Sigmoid colon (tissue), 6 donors: ENCODE measurements at regions not wholly inside any gene's neighbourhood (a gene's known extent, or its start where the extent isn't known, plus 50 kb on each side); places are given as distances from the start of the nearest gene placed in this dataset.

Experiments used
- DNase-seq: peaks from one replicate; pipeline ENCODE4 v3.0.0-alpha.2; 2019
- H3K27ac ChIP-seq, 4 donors: fragments of 200-600 bp; sonication (generic); one replicate each; pipeline ENCODE4 v1.5.1; 2016 to 2019; ENCODE audit warnings: mild to moderate bottlenecking in 1 of 4
- H3K27me3 ChIP-seq, 3 donors: fragments of 200-600 bp; sonication (generic); one replicate each; pipeline ENCODE4 v1.5.1; 2019; ENCODE audit warnings: mild to moderate bottlenecking in 1 of 3
- H3K36me3 ChIP-seq, 4 donors: fragments of 200-600 bp; sonication (generic); one replicate each; pipeline ENCODE4 v1.5.1; 2016 to 2019
- H3K4me1 ChIP-seq, 4 donors: fragments of 200-600 bp; sonication (generic); one replicate each; pipeline ENCODE4 v1.5.1; 2017 to 2019
- H3K4me3 ChIP-seq, 4 donors: fragments of 200-600 bp; sonication (generic); one replicate each; pipeline ENCODE4 v1.5.1; 2017 to 2019; ENCODE audit warnings: mild to moderate bottlenecking in 2 of 4, moderate library complexity in 1 of 4
- H3K9me3 ChIP-seq, 4 donors: fragments of 200-600 bp in 3 of 4; sonication (generic) in 3 of 4; one replicate each; pipeline versions ENCODE4 v1.5.1 to v1.6.1; 2013 to 2019
- EP300 ChIP-seq, 4 donors: sonication (generic); formaldehyde crosslinking; IDR thresholded peaks; one replicate each; pipeline ENCODE4 v1.6.1; 2017; ENCODE audit warnings: antibody characterized with exemption in 4 of 4
- POLR2A ChIP-seq, 2 donors: fragments of 450-650 bp; IDR thresholded peaks; one replicate each; pipeline ENCODE4 v1.6.1; 2016; ENCODE audit warnings: antibody characterized with exemption in 2 of 2, mild to moderate bottlenecking in 2 of 2, moderate library complexity in 2 of 2
- POLR2AphosphoS5 ChIP-seq, 4 donors: sonication (generic); formaldehyde crosslinking; IDR thresholded peaks; one replicate each; pipeline ENCODE4 v1.6.1; 2017; ENCODE audit warnings: antibody characterized with exemption in 4 of 4
- WGBS, 2 donors: extraction: QIAGEN DNeasy Blood & Tissue Kit; methylation state at CpG; one replicate each; pipeline ENCODE4 v1.1.7; 2013; 5-methylcytosine and 5-hydroxymethylcytosine counted together
- intact Hi-C: fragments of 100-400 bp; cut with DNase I; formaldehyde crosslinking; loops from one replicate; pipeline ENCODE4 v1.15.1; 2023
- TF ChIP-seq, protein P1 (sequence below), 4 experiments: fragments of 450-650 bp in 3 of 4; fragments of 200-600 bp in 1 of 4; IDR thresholded peaks; one replicate each; pipeline ENCODE4 v1.5.1; 2016 to 2019; ENCODE audit warnings: antibody characterized with exemption in 4 of 4, mild to moderate bottlenecking in 3 of 4, moderate library complexity in 2 of 4
- donor health status: healthy with polysubstance abuse.
- donor health status: healthy.

GRCh38 chr13:97648171-97648880 is 214.4 kb downstream of the RAP2A start:
- TF ChIP-seq POLR2A (IDR thresholded peaks at IDR 0.05) (no peak), POLR2AphosphoS5 (IDR thresholded peaks at IDR 0.05) (no peak)
- TF ChIP-seq, protein P1, sequence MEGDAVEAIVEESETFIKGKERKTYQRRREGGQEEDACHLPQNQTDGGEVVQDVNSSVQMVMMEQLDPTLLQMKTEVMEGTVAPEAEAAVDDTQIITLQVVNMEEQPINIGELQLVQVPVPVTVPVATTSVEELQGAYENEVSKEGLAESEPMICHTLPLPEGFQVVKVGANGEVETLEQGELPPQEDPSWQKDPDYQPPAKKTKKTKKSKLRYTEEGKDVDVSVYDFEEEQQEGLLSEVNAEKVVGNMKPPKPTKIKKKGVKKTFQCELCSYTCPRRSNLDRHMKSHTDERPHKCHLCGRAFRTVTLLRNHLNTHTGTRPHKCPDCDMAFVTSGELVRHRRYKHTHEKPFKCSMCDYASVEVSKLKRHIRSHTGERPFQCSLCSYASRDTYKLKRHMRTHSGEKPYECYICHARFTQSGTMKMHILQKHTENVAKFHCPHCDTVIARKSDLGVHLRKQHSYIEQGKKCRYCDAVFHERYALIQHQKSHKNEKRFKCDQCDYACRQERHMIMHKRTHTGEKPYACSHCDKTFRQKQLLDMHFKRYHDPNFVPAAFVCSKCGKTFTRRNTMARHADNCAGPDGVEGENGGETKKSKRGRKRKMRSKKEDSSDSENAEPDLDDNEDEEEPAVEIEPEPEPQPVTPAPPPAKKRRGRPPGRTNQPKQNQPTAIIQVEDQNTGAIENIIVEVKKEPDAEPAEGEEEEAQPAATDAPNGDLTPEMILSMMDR (IDR thresholded peaks at IDR 0.05) = no peak
- Histone ChIP-seq H3K4me1 (no peaks in the 10 kb centered on the region), H3K4me3 (no peak overlapping the region), H3K9me3 (no peaks in the 10 kb centered on the region), H3K27me3 (no peaks in the 10 kb centered on the region), H3K36me3 (no peaks in the 10 kb centered on the region), H3K27ac (no peak overlapping the region)
- intact Hi-C loops = no loop called here
- no peak for DNase-seq
- 81 to 83% methylated on average over 14 of the region's 14 CpGs for WGBS, 2 donors

DNA sequence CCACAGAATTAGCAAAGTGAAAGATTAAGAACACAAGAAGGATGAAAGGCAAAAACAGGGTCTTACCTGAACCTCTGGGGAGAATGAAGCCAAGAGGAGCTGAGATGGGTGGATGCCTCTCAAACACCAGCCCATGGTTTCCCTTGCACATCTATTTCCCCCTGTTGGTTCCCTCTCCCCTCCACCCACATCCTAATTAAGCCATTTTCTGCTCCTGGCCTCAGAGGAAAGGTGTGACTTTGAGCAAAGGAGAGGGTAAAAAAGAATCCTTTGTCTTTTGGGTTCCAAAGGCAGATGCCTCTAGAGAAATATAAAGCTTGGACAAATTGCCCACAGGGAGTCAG is 214.9 kb downstream of the RAP2A start:
- no peak for DNase-seq
- Histone ChIP-seq H3K4me1 (no peaks in the 10 kb centered on the region), H3K27ac (no peak overlapping the region), H3K27me3 (no peaks in the 10 kb centered on the region), H3K4me3 (no peak overlapping the region), H3K9me3 (no peaks in the 10 kb centered on the region), H3K36me3 (no peaks in the 10 kb centered on the region)
- intact Hi-C loops = no loop called here
- TF ChIP-seq, protein P1 (IDR thresholded peaks at IDR 0.05) = no peak
- TF ChIP-seq POLR2AphosphoS5 (IDR thresholded peaks at IDR 0.05) (no peak), EP300 (IDR thresholded peaks at IDR 0.05) (no peak)

- no peak overlapping the region for H3K4me3 ChIP-seq
- H3K4me1 ChIP-seq = no peaks in the 10 kb centered on the region
- no peaks in the 10 kb centered on the region for H3K36me3 ChIP-seq
- WGBS, 2 donors = 81 to 82% methylated on average over 17 of the region's 17 CpGs
- no peaks in the 10 kb centered on the region for H3K9me3 ChIP-seq
- intact Hi-C loops = no loop called here
- H3K27me3 ChIP-seq = no peaks in the 10 kb centered on the region
- TF ChIP-seq EP300 (IDR thresholded peaks at IDR 0.05) (no peak), POLR2AphosphoS5 (IDR thresholded peaks at IDR 0.05) (no peak), POLR2A (IDR thresholded peaks at IDR 0.05) (no peak)
- TF ChIP-seq, protein P1 (IDR thresholded peaks at IDR 0.05) = no peak
- no peak for DNase-seq
- H3K27ac ChIP-seq = no peak overlapping the region
Measured at GRCh38 chr13:97653443-97654140, 219.6 kb downstream of the RAP2A start.

- Histone ChIP-seq H3K36me3 (no peaks in the 10 kb centered on the region), H3K27ac (no peak overlapping the region), H3K4me1 (no peaks in the 10 kb centered on the region), H3K27me3 (no peaks in the 10 kb centered on the region), H3K4me3 (no peak overlapping the region), H3K9me3 (no peaks in the 10 kb centered on the region)
- DNase-seq = no peak
- WGBS, 2 donors = 77 to 83% methylated on average over 5 of the region's 5 CpGs
- TF ChIP-seq EP300 (IDR thresholded peaks at IDR 0.05) (no peak), POLR2A (IDR thresholded peaks at IDR 0.05) (no peak), POLR2AphosphoS5 (IDR thresholded peaks at IDR 0.05) (no peak)
- TF ChIP-seq, protein P1 (IDR thresholded peaks at IDR 0.05) = no peak
- intact Hi-C loops = no loop called here
Measured at GRCh38 chr13:97654236-97654635, 220.3 kb downstream of the RAP2A start.

- no peaks in the 10 kb centered on the region for H3K4me1 ChIP-seq
- no peaks in the 10 kb centered on the region for H3K27me3 ChIP-seq
- no peak overlapping the region for H3K27ac ChIP-seq
- no peaks in the 10 kb centered on the region for H3K36me3 ChIP-seq
- H3K9me3 ChIP-seq = no peaks in the 10 kb centered on the region
- DNase-seq = no peak
- intact Hi-C loops = no loop called here
- TF ChIP-seq EP300 (IDR thresholded peaks at IDR 0.05) (no peak), POLR2A (IDR thresholded peaks at IDR 0.05) (no peak), POLR2AphosphoS5 (IDR thresholded peaks at IDR 0.05) (no peak)
- TF ChIP-seq, protein P1 (IDR thresholded peaks at IDR 0.05) = no peak
- H3K4me3 ChIP-seq = no peak overlapping the region
Measured at GRCh38 chr13:97658556-97658955, 224.6 kb downstream of the RAP2A start.
